Hematopoietic multipotent progenitor cell (in vitro differentiated cells): ENCODE measurements at regions not wholly inside any gene's neighbourhood (a gene's known extent, or its start where the extent isn't known, plus 50 kb on each side); places are given as distances from the start of the nearest gene placed in this dataset.
A peak's percentile ranks its signal among the peaks of the same experiment; 100 is the strongest.

Source experiments
- DNase-seq, 3 donors: peaks; one replicate each; pipeline ENCODE4 v3.0.0-alpha.2; 2011 to 2015; ENCODE audit warnings: low read depth in 2 of 3, low spot score in 2 of 3

DNA sequence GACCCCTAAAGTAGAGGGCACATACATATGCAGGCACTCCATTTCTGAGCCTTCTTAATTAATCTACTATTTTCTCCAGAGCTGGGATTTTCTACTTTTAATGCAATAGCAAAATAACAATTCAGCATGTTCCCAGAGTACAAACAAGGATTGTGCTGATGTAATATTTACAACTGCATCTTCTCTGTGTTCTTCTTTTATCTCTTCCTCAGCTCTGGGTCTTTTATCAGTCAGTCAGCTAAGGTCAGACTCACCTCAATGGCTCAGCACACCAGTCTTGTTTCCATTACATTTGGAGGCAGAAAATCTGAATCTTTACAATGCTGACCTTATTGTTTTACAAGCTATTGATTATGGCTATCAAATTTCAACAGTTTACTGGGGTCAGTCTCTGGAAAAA lies 323.3 kb upstream of the NR5A2 start:
- DNase-seq: no peak

- DNase-seq: no peak
These were observed 321.7 kb upstream of the NR5A2 start for GRCh38 chr1:199705825-199706224.

GRCh38 chr1:199706826-199707606 lies 320.5 kb upstream of the NR5A2 start:
- DNase-seq: no peak

GRCh38 chr1:199710974-199711373 lies 316.5 kb upstream of the NR5A2 start:
- DNase-seq: no peak

DNA sequence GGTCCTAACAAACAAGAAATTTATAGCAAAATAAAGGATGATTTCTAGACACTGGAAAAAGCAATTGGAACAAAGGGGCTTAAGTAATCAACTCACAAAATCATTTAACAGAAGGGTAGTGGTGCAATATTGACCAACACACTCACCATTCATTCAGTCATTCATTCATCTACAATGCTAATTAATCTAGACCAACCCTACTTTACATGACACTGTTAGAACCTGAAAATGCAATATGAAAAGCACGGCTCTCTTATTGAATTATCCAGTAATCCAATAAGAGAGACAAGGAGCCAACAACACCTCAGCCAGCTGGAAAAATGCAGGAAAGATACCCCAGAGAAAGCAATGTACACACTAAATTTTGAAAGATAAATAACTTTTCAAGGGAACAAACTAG lies 310.8 kb upstream of the NR5A2 start:
- no peak for DNase-seq

GRCh38 chr1:199719156-199719842 lies 308.2 kb upstream of the NR5A2 start:
- DNase-seq: no peak

DNA sequence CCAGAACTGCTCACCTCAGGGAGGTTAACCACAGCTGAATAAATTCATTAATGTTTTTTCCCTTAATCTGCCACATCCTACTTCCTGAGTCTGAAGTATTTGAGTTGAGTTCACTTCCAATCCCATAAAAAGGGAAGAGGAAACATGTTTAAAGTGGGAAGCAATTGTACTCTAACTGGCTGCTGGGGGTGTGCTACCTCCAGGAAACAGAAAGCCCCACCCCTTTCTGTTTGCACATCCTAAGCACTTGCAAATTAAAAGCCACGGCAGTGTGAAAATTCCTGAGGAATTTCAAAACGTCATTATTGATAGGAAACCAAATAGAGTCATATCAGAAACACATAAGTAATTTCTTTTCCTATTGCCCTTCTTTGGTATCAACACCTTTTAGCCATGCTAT lies 307.0 kb upstream of the NR5A2 start:
- no peak for DNase-seq

DNA sequence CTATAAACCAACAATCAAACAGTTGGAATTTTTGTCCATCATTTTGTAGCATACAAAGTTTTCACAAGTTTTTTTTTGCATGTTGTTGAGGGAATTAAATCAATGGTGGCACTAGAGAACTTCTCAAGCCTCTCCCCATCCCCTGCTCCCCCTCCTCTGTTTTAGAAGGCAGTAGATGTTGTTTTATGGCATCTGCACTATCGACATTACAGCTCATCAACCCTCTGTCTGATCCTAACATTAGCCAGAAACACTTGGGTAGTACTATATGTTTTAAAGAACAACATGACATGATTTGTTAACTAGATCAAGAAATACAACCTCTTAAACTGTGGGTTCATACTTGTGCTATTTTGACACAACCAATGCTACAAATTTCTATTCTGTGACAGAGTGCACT lies 306.5 kb upstream of the NR5A2 start:
- no peak for DNase-seq

- DNase-seq: no peak
These were observed 304.1 kb upstream of the NR5A2 start for GRCh38 chr1:199723250-199723956.

GRCh38 chr1:199724049-199724448 lies 303.5 kb upstream of the NR5A2 start:
- no peak for DNase-seq

DNA sequence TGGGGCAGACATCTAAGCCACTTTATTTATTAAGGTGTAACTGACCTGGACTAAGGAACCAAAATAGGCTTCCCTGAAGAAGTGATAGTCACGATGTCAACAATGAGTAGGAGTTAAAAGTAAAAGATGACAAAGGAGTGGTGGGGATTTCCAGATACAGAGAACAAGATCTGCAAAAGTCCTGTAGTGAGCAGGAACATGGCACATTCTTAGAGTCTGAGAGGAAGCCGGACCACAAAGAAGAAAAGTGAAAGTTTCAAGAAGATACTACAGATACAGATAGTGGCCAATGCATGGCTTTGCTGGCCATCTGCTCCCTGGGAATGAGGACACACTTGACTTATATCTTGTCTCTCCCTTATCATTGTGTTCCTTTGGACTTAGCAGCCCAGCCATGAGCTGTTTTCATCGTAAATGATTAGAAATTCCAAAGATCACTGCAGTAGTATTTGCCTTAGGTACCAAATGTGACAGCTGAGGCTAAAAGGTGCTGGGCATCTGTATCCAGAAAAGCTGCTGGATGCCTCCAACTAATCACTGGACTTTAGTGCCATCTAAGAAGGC lies 302.4 kb upstream of the NR5A2 start:
- no peak for DNase-seq

GRCh38 chr1:199727682-199728081 lies 299.8 kb upstream of the NR5A2 start:
- no peak for DNase-seq

- DNase-seq: no peak
These were observed 299.2 kb upstream of the NR5A2 start for GRCh38 chr1:199728345-199728744.

- no peak for DNase-seq
These were observed 294.4 kb upstream of the NR5A2 start for GRCh38 chr1:199733125-199733524.

- no peak for DNase-seq
These were observed 293.3 kb upstream of the NR5A2 start for GRCh38 chr1:199734186-199734585.

DNA sequence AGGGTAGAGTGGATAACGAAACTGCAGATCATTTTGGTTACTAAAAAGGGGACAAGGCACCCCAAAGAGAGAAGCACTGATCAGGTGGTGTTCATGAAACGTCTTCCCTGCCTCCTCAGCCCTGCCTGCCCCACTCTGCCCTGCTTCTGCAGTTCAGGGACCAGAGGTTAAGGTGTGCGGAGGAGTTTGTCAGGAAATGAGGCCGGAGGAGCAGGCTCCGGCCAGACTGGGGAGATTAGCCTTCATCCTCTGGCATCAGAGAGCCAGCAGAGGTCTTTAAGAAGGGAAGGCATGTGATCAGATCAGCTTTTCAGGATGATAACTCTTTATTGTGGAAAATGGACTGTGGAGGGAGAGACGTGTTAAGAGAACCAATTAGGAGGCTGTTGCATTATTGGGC lies 291.9 kb upstream of the NR5A2 start:
- no peak for DNase-seq

GRCh38 chr1:199736646-199737045 lies 290.9 kb upstream of the NR5A2 start:
- no peak for DNase-seq

DNA sequence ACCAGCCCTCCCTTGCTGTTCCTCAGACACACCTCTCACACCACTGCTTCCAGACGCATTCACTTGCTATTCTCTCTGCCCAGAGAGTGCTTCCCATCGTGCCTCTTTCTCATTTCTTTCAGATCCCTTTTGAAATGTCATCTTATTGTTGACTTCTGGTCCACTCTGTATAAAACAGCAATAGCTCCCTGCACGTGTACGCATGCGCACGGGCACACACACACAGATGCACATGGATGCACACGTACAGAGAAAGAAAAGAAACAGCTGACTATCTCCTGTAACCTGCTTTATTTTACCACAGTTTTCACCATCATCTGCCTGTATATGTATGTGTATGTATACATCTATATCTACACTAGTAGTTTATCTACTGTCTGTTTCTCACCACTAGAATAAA lies 285.9 kb upstream of the NR5A2 start:
- no peak for DNase-seq

GRCh38 chr1:199742547-199742946 lies 285.0 kb upstream of the NR5A2 start:
- peak in 2 of 3 donors; percentile 55 to 58 for DNase-seq

GRCh38 chr1:199743227-199743626 lies 284.3 kb upstream of the NR5A2 start:
- no peak for DNase-seq

DNA sequence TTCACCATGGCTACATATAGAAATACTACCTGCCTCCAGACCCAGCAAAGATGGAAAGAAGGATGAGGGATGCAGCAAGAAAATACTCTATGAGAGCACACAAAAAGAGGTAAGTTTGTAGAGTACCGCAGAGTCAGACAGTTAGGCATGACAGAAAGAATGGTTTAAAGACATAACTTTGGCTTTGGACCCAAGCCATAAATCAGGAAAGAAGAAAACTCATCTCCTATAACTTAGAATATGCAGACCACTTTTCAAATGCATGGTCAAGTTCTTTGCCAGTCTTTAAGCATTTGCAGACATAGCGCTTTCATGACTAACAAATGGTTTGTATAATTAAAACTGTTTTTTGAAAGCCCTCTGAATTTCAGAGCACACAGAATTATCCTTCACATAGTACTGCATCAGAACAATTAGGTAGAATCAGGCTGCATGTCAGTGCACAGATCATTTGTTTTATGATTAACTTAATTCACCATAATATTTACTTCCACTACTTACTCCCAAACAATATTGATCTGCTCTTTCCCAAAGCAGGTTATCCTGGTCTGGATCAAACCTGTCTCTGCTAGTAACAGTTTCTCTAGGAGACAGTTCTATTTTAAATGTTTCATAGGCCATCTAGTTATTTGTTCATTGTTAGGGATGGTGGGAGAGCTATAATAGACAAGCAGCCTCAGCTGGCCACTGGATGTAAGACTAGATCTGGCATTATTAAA lies 280.7 kb upstream of the NR5A2 start:
- DNase-seq: no peak
